SK-N-MC (cell line): ENCODE measurements at regions not wholly inside any gene's neighbourhood (a gene's known extent, or its start where the extent isn't known, plus 50 kb on each side); places are given as distances from the start of the nearest gene placed in this dataset.

Experiments
- EZH2 ChIP-seq: fragments of 200-600 bp; sonication (generic); IDR thresholded peaks from one replicate; pipeline ENCODE4 v1.6.1; 2017; ENCODE audit warnings: antibody characterized with exemption
- POLR2AphosphoS5 ChIP-seq: IDR thresholded peaks from 2 replicates; pipeline ENCODE4 v1.6.1; 2012; ENCODE audit warnings: mild to moderate bottlenecking, low read depth, low read length, borderline replicate concordance

GRCh38 chr9:88923653-88924288 lies 67.5 kb upstream of the S1PR3 start:
- TF ChIP-seq POLR2AphosphoS5 (no peak), EZH2 (no peak)
